Inflammatory macrophage (primary cell): ENCODE measurements at regions not wholly inside any gene's neighbourhood (a gene's known extent, or its start where the extent isn't known, plus 50 kb on each side); places are given as distances from the start of the nearest gene placed in this dataset.

Experiments used
- DNase-seq, 2 donors: peaks; one replicate each; pipeline ENCODE4 v3.0.0-alpha.2; 2020 to 2022

- DNase-seq: no peak
Measured at GRCh38 chr2:103525756-103526155, 763.9 kb downstream of the TMEM182 start.

GRCh38 chr2:103526757-103527156 is 764.9 kb downstream of the TMEM182 start:
- DNase-seq: no peak

- DNase-seq: no peak
Measured at GRCh38 chr2:103527278-103527677, 765.4 kb downstream of the TMEM182 start.

- no peak for DNase-seq
Measured at GRCh38 chr2:103529798-103530502, 768.1 kb downstream of the TMEM182 start.

- DNase-seq: no peak
Measured at GRCh38 chr2:103552775-103553174, 790.9 kb downstream of the TMEM182 start.

GRCh38 chr2:103594823-103595222 is 833.0 kb downstream of the TMEM182 start:
- no peak for DNase-seq

GRCh38 chr2:103605071-103605780 is 843.4 kb downstream of the TMEM182 start:
- no peak for DNase-seq

- DNase-seq: no peak
Measured at GRCh38 chr2:103615611-103616105, 853.8 kb downstream of the TMEM182 start.

GRCh38 chr2:103616891-103617290 is 855.1 kb downstream of the TMEM182 start:
- no peak for DNase-seq

GRCh38 chr2:103618112-103618511 is 856.3 kb downstream of the TMEM182 start:
- DNase-seq: no peak

GRCh38 chr2:103627301-103627700 is 865.5 kb downstream of the TMEM182 start:
- no peak for DNase-seq

GRCh38 chr2:103638978-103639377 is 877.1 kb downstream of the TMEM182 start:
- DNase-seq: no peak

- no peak for DNase-seq
Measured at GRCh38 chr2:103656558-103656957, 894.7 kb downstream of the TMEM182 start.

- DNase-seq: no peak
Measured at GRCh38 chr2:103660519-103660918, 898.7 kb downstream of the TMEM182 start.

GRCh38 chr2:103660947-103661346 is 899.1 kb downstream of the TMEM182 start:
- DNase-seq: no peak

GRCh38 chr2:103664690-103665089 is 902.9 kb downstream of the TMEM182 start:
- DNase-seq: no peak

- DNase-seq: no peak
Measured at GRCh38 chr2:103667335-103667884, 905.6 kb downstream of the TMEM182 start.

- no peak for DNase-seq
Measured at GRCh38 chr2:103669531-103669930, 907.7 kb downstream of the TMEM182 start.
